ENCODE measurements at regions not wholly inside any gene's neighbourhood (a gene's known extent, or its start where the extent isn't known, plus 50 kb on each side); places are given as distances from the start of the nearest gene placed in this dataset.
"Not testable (repeated sequence)": the region's sequence is repeated elsewhere in the genome, so short reads cannot be mapped to it uniquely, and the experiment has no call there.

DNA sequence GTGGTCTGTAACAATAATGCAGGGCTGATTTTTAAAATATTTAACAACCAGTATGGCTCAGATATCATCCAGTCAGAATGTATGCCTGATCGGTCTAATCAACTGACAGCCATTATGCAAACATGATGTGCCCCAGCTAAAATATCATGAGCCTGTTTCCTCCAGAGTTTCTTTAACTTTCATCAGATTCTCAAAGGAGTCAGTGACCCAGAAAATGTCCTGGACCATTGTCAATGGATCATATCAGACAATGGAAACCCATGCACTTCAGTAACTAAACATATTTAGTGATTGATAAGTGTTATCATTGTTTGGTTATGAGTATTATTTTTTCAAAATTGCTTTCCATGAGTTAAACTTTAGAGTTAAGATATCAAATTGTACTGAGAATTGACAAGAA is 173.5 kb downstream of the LMBRD1 start:
- no peak for DNase-seq

GRCh38 chr6:69622924-69623323 is 173.9 kb downstream of the LMBRD1 start:
- DNase-seq = no peak

GRCh38 chr6:69622230-69622629 is 174.6 kb downstream of the LMBRD1 start:
- DNase-seq = no peak

GRCh38 chr6:69617163-69617562 is 179.6 kb downstream of the LMBRD1 start:
- DNase-seq = no peak

- no peak for DNase-seq
Measured at GRCh38 chr6:69609836-69610472, 186.9 kb downstream of the LMBRD1 start.

- no peak for DNase-seq
Measured at GRCh38 chr6:69601132-69601531, 195.7 kb downstream of the LMBRD1 start.

GRCh38 chr6:69594405-69594804 is 202.4 kb downstream of the LMBRD1 start:
- DNase-seq = no peak

GRCh38 chr6:69593706-69594105 is 203.1 kb downstream of the LMBRD1 start:
- no peak for DNase-seq

GRCh38 chr6:69589626-69590025 is 207.2 kb downstream of the LMBRD1 start:
- DNase-seq = no peak

GRCh38 chr6:69584913-69585729 is 211.7 kb downstream of the LMBRD1 start:
- DNase-seq = peak; percentile 22

DNA sequence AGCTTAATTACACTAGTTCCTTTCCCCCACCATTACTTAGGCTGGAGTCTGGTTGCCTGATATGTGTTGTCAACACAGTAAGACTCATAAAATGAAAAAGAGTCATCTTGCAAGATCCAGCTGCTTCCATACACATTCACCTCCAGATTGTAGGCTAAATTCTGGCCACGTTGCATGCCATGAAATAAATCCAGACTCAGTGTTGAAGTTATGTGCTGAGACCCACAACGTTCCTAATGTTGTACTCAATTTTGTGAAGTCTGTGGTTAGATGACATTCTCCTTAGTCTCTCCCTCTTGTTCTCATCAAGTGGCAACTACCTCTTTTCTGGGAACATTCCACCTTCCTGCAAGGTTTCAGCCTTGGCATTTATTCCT is 212.3 kb downstream of the LMBRD1 start:
- no peak for DNase-seq

- DNase-seq = no peak
Measured at GRCh38 chr6:69581581-69581980, 215.2 kb downstream of the LMBRD1 start.

DNA sequence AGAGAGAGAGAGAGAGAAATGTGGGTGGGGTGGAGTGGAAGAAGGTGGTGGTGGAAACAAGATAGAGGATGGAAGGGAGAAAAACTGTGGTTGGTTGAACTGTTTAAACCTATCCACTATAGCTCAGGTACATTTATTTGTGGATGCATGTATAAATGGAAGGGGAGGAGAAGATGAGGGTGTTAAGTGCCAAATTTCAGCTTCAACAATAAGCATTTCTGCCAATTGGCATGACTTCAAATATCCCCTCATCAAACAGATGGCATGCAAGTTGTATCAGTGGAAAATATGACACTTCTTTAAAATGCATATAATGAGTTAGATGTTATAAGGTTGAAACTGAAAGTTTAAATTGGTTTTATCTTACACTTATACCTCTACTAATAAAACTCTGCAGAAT is 216.1 kb downstream of the LMBRD1 start:
- DNase-seq = no peak

DNA sequence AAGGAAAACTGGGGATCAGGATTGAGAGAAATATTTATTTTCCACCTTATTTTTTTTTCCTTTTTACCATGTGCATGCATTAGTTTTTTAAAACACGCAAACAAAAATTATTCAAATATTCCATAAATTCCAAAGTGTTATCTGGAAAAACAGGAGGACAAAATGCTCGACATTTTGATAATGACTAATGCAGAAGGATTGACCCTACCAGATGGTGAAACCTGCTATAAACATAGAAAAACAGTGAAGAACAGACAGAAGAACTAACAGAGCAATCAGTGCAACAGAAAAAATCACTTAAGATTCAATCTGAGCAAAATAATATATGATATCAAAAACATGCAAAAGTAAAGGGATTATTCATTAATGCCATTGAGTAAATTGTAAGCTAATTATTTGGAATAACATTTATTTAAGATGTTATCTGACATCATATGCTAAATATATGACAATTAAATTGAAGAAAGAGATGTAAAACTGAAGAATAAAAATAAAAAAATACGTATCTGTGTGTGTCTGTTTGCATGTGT is 218.4 kb downstream of the LMBRD1 start:
- DNase-seq = no peak

- DNase-seq = no peak
Measured at GRCh38 chr6:69571234-69571633, 225.6 kb downstream of the LMBRD1 start.

- DNase-seq = no peak
Measured at GRCh38 chr6:69570106-69570505, 226.7 kb downstream of the LMBRD1 start.

GRCh38 chr6:69560597-69560996 is 236.2 kb downstream of the LMBRD1 start:
- not testable (repeated sequence) for DNase-seq

DNA sequence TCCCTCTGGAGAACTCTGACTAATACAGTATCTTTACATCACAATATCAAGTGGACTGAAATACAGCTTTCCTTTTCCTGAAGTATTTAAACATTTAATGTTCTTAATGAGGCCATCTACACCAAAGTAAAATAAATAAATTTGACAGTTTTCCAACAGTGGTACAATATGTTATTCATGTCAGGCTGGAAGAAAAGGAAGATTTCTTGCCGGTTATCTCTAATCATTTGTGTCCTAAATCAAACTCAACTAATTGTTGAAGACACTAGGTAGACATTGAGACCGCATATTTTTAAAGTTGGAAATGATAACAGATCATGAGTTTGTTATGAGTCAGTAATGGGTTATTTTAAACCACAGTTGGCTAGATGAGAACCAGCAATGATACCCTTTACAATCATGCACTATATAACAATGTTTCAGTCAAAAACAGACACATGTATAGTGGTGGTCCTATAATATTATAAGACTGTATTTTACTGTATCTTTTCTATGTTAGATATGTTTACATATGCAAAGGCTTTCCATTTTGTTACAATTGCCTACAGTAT is 241.6 kb downstream of the LMBRD1 start:
- no peak for DNase-seq

DNA sequence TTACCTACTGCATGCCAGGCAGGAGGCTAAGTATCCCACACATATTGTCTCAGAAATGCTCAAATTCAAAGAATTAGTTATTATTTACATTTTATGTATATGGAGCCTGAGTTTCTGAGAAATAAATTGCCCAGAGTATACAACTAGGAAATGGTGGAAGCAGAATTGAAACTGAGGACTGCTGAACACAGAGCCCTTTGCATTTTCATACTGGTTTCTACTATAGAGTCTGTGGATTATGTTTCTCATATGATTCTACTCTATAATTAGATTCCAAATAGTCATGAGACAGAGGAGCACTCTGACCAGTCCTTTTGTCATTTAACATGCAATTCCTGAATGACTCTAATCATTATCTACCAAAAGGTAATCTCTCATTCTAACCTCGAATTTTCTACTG is 254.3 kb downstream of the LMBRD1 start:
- no peak for DNase-seq

DNA sequence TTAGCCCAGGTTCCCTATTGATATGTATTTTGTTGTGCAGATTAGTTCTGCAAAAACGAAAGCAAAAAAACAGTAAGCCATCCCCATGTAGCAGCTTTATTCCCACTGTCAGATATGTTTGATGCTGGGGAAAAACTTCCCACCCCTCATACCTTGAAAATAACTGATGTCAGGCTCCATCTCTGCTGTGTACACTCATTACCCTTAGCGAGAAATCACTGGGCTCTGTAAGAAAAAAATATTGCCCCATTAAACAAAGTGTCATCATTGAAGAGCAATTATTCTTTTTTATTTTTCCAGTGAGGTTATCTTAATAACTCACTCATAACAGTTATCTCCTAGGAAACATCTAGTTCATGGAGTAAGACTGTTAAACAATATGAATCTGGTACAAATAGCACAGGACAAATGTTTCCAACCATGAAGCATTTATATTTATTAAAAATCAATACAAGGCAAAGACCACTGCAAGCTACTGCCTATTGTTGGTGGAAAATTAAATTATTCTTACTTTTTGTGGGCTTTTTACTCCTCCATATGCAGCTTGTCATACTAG is 268.8 kb downstream of the LMBRD1 start:
- no peak for DNase-seq

- DNase-seq = not testable (repeated sequence)
Measured at GRCh38 chr6:69515480-69515879, 281.3 kb downstream of the LMBRD1 start.

- DNase-seq = no peak
Measured at GRCh38 chr6:69494595-69494994, 302.2 kb downstream of the LMBRD1 start.

DNA sequence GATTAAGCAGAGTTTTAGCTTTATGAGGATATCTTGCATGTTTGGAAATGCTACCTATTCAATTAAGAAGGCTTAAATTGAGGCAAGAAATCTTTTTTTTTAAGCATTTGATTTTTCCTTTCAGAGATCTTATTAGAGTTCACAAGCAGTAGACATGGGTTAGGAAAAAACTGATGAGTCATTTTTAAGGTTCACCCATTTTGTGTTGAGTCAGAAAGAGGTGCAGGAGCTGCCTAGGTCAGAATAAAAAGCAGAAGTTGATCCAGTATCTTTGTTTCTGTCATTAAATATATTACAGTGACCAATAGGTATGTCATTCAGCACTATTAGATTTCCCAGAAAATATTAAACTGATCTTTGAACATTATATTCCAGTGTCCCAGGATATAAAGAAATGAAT is 306.8 kb downstream of the LMBRD1 start:
- no peak for DNase-seq

GRCh38 chr6:69487688-69488087 is 309.1 kb downstream of the LMBRD1 start:
- DNase-seq = no peak
